GM12878 (cell line): ENCODE measurements at regions not wholly inside any gene's neighbourhood (a gene's known extent, or its start where the extent isn't known, plus 50 kb on each side); places are given as distances from the start of the nearest gene placed in this dataset. TPM values are rescaled to one million over a fixed set of nuclear protein-coding genes. Genes with fewer than 3 reads are reported as not detected.

Source experiments
- small RNA-seq: library from RNA; depleted of rRNA; stranded (forward); fragments of <200 nt; gene quantifications from one replicate; pipeline ENCODE3, GENCODE V24; 2014

Small RNA genes lying in the stretch of these regions (small RNA-seq; reads per million reads assigned to genes)
- gene RF00004, result not detected
